PC-9 (cell line): ENCODE measurements at regions not wholly inside any gene's neighbourhood (a gene's known extent, or its start where the extent isn't known, plus 50 kb on each side); places are given as distances from the start of the nearest gene placed in this dataset.

Source experiments
- CTCF ChIP-seq: fragments of 200-600 bp; sonication (generic); conservative IDR thresholded peaks from 2 replicates; pipeline ENCODE4 v1.6.1; 2017; ENCODE audit warnings: mixed run types, antibody characterized with exemption, mild to moderate bottlenecking, moderate library complexity
- EZH2 ChIP-seq: fragments of 200-600 bp; sonication (generic); IDR thresholded peaks from 2 replicates; pipeline ENCODE4 v1.8.0; 2017; ENCODE audit warnings: antibody characterized with exemption, low read depth

GRCh38 chr9:1604942-1605560, 410.1 kb upstream of the SMARCA2 start:
- TF ChIP-seq CTCF (peak; percentile 54), EZH2 (no peak)
